ENCODE measurements at regions not wholly inside any gene's neighbourhood (a gene's known extent, or its start where the extent isn't known, plus 50 kb on each side); places are given as distances from the start of the nearest gene placed in this dataset.

GRCh38 chr1:5001466-5001865, 347.1 kb downstream of the AJAP1 start:
- no peak for DNase-seq (ENCODE audit: low spot score in 2 of 2)
- intact Hi-C loops (cut with DNase I; ENCODE audit: low total_unique reads), result no loop called here

DNA sequence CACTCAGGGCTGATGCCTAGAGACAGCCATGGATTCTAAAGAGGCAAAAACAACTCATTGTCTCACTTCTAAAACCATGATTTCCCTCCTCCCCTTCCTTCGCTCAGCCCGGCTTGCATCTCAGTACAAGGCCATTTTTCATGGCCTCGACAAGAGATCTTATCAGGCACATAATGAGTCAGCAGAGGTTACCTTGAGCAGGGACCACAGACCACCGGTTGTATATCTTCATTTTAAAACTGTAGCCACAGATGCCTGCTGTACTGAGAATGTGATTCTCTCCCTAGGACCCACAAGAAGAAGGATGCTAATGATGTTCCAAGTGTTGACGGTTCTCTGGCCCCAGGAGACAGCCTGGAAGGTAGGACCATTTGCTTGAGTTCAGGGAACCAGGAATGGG, 331.9 kb downstream of the AJAP1 start:
- intact Hi-C loops (cut with DNase I; ENCODE audit: low total_unique reads), result no loop called here
- peak in 1 of 2 donors; percentile 56 for DNase-seq (ENCODE audit: low spot score in 2 of 2)
- no peak for TF ChIP-seq POLR2A (IDR thresholded peaks at IDR 0.05)
- TF ChIP-seq CTCF (IDR thresholded peaks at IDR 0.05), result no peak
- H3K4me3 ChIP-seq (ENCODE audit: low read depth, poor library complexity, severe bottlenecking), result no peak overlapping the region
- 27 to 28% methylated on average over 5 of the region's 5 CpGs for WGBS, 2 donors

More at GRCh38 chr1:5001466-5001865, 347.1 kb downstream of the AJAP1 start:
- H3K4me3 ChIP-seq (ENCODE audit: low read depth, poor library complexity, severe bottlenecking), result no peak overlapping the region
- TF ChIP-seq CTCF (IDR thresholded peaks at IDR 0.05), result no peak
- no peak for TF ChIP-seq POLR2A (IDR thresholded peaks at IDR 0.05)
- WGBS, 2 donors, result 36 to 37% methylated on average over 5 of the region's 5 CpGs

GRCh38 chr1:4984841-4985240, 330.4 kb downstream of the AJAP1 start:
- peak in 1 of 2 donors; percentile 73 for DNase-seq (ENCODE audit: low spot score in 2 of 2)
- no peak for TF ChIP-seq CTCF (IDR thresholded peaks at IDR 0.05)
- no peak overlapping the region for H3K4me3 ChIP-seq (ENCODE audit: low read depth, poor library complexity, severe bottlenecking)
- intact Hi-C loops (cut with DNase I; ENCODE audit: low total_unique reads), result no loop called here
- 85 to 87% methylated on average over 18 of the region's 18 CpGs for WGBS, 2 donors

DNA sequence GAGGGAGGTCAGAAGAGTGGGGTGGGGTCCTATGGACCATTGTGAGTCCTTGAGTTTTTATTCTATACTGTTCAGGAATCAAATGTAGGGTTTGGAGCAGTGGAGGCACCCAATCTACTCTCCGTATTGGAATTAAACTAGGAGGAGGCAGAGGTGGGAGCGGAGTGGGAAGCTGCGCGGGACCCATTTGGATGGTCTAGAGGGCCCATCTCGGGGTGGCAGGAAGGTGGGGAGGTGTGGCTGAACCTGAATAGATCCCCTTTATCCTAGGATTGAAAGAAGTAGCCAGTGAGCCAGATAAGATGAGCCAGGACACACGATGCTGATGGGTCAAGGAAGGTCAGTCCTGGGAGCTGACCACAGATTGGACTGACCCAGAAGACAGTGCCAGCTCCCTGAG, 325.8 kb downstream of the AJAP1 start:
- 79 to 83% methylated on average over 6 of the region's 6 CpGs for WGBS, 2 donors
- DNase-seq (ENCODE audit: low spot score in 2 of 2), result peak in 1 of 2 donors; percentile 46
- H3K4me3 ChIP-seq (ENCODE audit: low read depth, poor library complexity, severe bottlenecking), result no peak overlapping the region

GRCh38 chr1:4978660-4979390, 324.4 kb downstream of the AJAP1 start:
- peak in 1 of 2 donors; percentile 68 for DNase-seq (ENCODE audit: low spot score in 2 of 2)
- TF ChIP-seq CTCF (IDR thresholded peaks at IDR 0.05) (no peak), POLR2A (IDR thresholded peaks at IDR 0.05) (no peak)
- WGBS, 2 donors, result 53 to 62% methylated on average over 19 of the region's 19 CpGs
- no peak overlapping the region for H3K4me3 ChIP-seq (ENCODE audit: low read depth, poor library complexity, severe bottlenecking)
- intact Hi-C loops (cut with DNase I; ENCODE audit: low total_unique reads), result no loop called here

More for the DNA sequence above, 325.8 kb downstream of the AJAP1 start:
- intact Hi-C loops (cut with DNase I; ENCODE audit: low total_unique reads), result no loop called here
- TF ChIP-seq CTCF (IDR thresholded peaks at IDR 0.05), result no peak
- no peak for TF ChIP-seq POLR2A (IDR thresholded peaks at IDR 0.05)

GRCh38 chr1:4977701-4978100, 323.3 kb downstream of the AJAP1 start:
- intact Hi-C loops (cut with DNase I; ENCODE audit: low total_unique reads), result no loop called here
- 41 to 45% methylated on average over 11 of the region's 11 CpGs for WGBS, 2 donors
- peak in 1 of 2 donors; percentile 54 for DNase-seq (ENCODE audit: low spot score in 2 of 2)
- H3K4me3 ChIP-seq (ENCODE audit: low read depth, poor library complexity, severe bottlenecking), result no peak overlapping the region
- TF ChIP-seq POLR2A (IDR thresholded peaks at IDR 0.05) (no peak), CTCF (IDR thresholded peaks at IDR 0.05) (no peak)

Measured in lower leg skin (tissue), 4 donors.